B cell (primary cell): ENCODE measurements at regions not wholly inside any gene's neighbourhood (a gene's known extent, or its start where the extent isn't known, plus 50 kb on each side); places are given as distances from the start of the nearest gene placed in this dataset.

Experiments
- CTCF ChIP-seq: fragments of 200-600 bp; IDR thresholded peaks from one replicate; pipeline ENCODE4 v1.8.0; 2022; ENCODE audit warnings: antibody characterized with exemption, mild to moderate bottlenecking
- EZH2 ChIP-seq: IDR thresholded peaks from 2 replicates; pipeline ENCODE4 v1.6.1; 2012; ENCODE audit warnings: borderline replicate concordance, low read depth, mild to moderate bottlenecking, moderate library complexity, low read length; ENCODE audit not compliant: insufficient read depth, poor library complexity, severe bottlenecking

GRCh38 chr3:117746066-117746465 lies 1036.5 kb downstream of the TUSC7 start:
- TF ChIP-seq CTCF (no peak), EZH2 (no peak)
